Osteocyte (in vitro differentiated cells): ENCODE measurements at regions not wholly inside any gene's neighbourhood (a gene's known extent, or its start where the extent isn't known, plus 50 kb on each side); places are given as distances from the start of the nearest gene placed in this dataset.

Experiments used
- DNase-seq: peaks from one replicate; pipeline ENCODE4 v3.0.0; 2021; ENCODE audit warnings: mixed read lengths; ENCODE audit not compliant: unreplicated experiment; ENCODE audit errors: extremely low spot score
- H3K27ac Mint-ChIP-seq: one replicate; pipeline ENCODE4 v1.8.0; 2021; ENCODE audit warnings: mild to moderate bottlenecking, mixed read lengths; ENCODE audit not compliant: unreplicated experiment
- H3K27me3 Mint-ChIP-seq: one replicate; pipeline ENCODE4 v1.8.0; 2021; ENCODE audit warnings: mixed read lengths; ENCODE audit not compliant: unreplicated experiment
- H3K36me3 Mint-ChIP-seq: one replicate; pipeline ENCODE4 v1.8.0; 2021; ENCODE audit warnings: mixed read lengths; ENCODE audit not compliant: unreplicated experiment
- H3K4me1 Mint-ChIP-seq: one replicate; pipeline ENCODE4 v1.8.0; 2021; ENCODE audit warnings: mixed read lengths; ENCODE audit not compliant: unreplicated experiment
- H3K4me3 Mint-ChIP-seq: one replicate; pipeline ENCODE4 v1.8.0; 2021; ENCODE audit warnings: mild to moderate bottlenecking, moderate library complexity, mixed read lengths; ENCODE audit not compliant: unreplicated experiment
- H3K9me3 Mint-ChIP-seq: one replicate; pipeline ENCODE4 v1.8.0; 2021; ENCODE audit warnings: mixed read lengths; ENCODE audit not compliant: unreplicated experiment
- CTCF ChIP-seq: fragments of 200-600 bp; sonication (generic); IDR thresholded peaks from 2 replicates; pipeline ENCODE4 v1.5.0; 2021; ENCODE audit warnings: antibody characterized with exemption, mild to moderate bottlenecking, moderate library complexity

DNA sequence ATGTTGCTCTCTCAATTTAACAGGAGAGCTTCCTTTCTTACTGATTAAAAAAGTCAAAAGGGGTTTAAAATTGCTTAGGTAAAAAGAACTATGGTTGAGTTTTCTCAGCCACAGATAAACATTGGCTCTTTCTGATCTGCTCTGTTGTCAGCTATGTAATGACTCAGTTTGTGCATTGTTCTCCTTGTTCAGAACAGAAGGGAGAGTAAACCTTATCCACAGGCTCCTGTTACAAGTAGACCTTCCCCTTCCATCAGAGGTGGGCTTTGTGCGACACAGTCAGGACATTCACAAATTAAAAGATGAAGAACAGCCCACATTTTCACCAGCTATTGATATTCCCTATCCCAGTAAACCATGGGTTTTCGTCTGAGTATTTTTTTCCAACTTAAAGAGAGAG lies 236.3 kb upstream of the SEMA6A start:
- no peaks in the 10 kb centered on the region for H3K4me1 Mint-ChIP-seq
- no peak for DNase-seq
- no peak overlapping the region for H3K27ac Mint-ChIP-seq
- H3K9me3 Mint-ChIP-seq: no peaks in the 10 kb centered on the region
- no peak overlapping the region for H3K4me3 Mint-ChIP-seq
- TF ChIP-seq CTCF: no peak
- H3K27me3 Mint-ChIP-seq: peaks cover 11% of the 10 kb centered on the region
- no peaks in the 10 kb centered on the region for H3K36me3 Mint-ChIP-seq

GRCh38 chr5:116806836-116807235 lies 232.2 kb upstream of the SEMA6A start:
- no peaks in the 10 kb centered on the region for H3K36me3 Mint-ChIP-seq
- no peak overlapping the region for H3K27ac Mint-ChIP-seq
- H3K27me3 Mint-ChIP-seq: peaks cover 9% of the 10 kb centered on the region
- no peak overlapping the region for H3K4me3 Mint-ChIP-seq
- no peaks in the 10 kb centered on the region for H3K9me3 Mint-ChIP-seq
- no peak for TF ChIP-seq CTCF
- DNase-seq: no peak
- no peaks in the 10 kb centered on the region for H3K4me1 Mint-ChIP-seq

DNA sequence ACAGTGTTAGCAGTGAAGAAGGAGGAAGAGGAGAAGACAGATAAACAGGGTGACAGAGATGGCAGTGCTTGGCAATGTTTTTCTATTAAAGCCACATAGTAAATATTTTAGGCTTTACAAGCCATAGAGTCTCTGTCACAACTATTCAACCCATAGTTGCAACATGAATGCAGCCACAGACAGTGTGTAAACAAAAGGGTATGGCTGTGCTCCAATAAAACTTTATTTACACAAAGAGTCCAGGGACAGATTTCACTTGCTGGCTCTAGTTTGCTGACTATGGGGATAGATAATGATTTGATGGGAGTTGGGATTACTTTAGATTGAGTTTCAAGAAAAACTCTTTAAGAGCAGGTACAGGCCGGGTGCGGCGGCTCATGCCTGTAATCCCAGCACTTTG lies 224.8 kb upstream of the SEMA6A start:
- no peak for DNase-seq
- TF ChIP-seq CTCF: no peak
- no peaks in the 10 kb centered on the region for H3K4me1 Mint-ChIP-seq
- H3K9me3 Mint-ChIP-seq: peaks cover 5% of the 10 kb centered on the region
- H3K4me3 Mint-ChIP-seq: no peak overlapping the region
- H3K27ac Mint-ChIP-seq: no peak overlapping the region
- no peaks in the 10 kb centered on the region for H3K36me3 Mint-ChIP-seq
- H3K27me3 Mint-ChIP-seq: no peaks in the 10 kb centered on the region

DNA sequence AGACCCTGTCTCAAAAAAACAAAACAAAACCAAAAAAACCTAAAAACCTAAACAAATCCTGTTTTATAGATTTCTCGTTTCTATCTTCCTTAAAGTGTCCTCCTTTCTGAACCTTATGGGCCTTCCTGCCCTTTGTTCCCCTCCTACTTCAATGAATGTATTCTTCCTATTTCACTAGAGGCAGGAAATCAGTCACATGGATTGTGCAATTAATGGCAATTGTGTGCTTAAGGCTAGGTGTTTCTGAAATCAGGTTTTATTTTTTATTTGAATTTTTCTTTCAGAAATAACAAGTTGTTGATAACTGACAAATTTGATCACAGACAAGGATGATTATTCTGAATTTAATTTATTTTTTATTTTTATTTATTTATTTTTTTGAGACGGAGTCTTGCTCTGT lies 220.6 kb upstream of the SEMA6A start:
- no peaks in the 10 kb centered on the region for H3K27me3 Mint-ChIP-seq
- no peak overlapping the region for H3K27ac Mint-ChIP-seq
- no peak for DNase-seq
- no peaks in the 10 kb centered on the region for H3K4me1 Mint-ChIP-seq
- no peak overlapping the region for H3K4me3 Mint-ChIP-seq
- TF ChIP-seq CTCF: no peak
- peaks cover 7% of the 10 kb centered on the region for H3K9me3 Mint-ChIP-seq
- no peaks in the 10 kb centered on the region for H3K36me3 Mint-ChIP-seq

- Mint-ChIP-seq H3K27ac (no peak overlapping the region), H3K27me3 (no peaks in the 10 kb centered on the region), H3K9me3 (peaks cover 10% of the 10 kb centered on the region), H3K4me1 (peaks cover 2% of the 10 kb centered on the region), H3K36me3 (no peaks in the 10 kb centered on the region), H3K4me3 (no peak overlapping the region)
- TF ChIP-seq CTCF: no peak
- no peak for DNase-seq
Measured at GRCh38 chr5:116789522-116789921, 214.9 kb upstream of the SEMA6A start.
